ENCODE measurements at regions not wholly inside any gene's neighbourhood (a gene's known extent, or its start where the extent isn't known, plus 50 kb on each side); places are given as distances from the start of the nearest gene placed in this dataset.
A peak's percentile ranks its signal among the peaks of the same experiment; 100 is the strongest.
"Not testable (repeated sequence)": the region's sequence is repeated elsewhere in the genome, so short reads cannot be mapped to it uniquely, and the experiment has no call there.

DNA sequence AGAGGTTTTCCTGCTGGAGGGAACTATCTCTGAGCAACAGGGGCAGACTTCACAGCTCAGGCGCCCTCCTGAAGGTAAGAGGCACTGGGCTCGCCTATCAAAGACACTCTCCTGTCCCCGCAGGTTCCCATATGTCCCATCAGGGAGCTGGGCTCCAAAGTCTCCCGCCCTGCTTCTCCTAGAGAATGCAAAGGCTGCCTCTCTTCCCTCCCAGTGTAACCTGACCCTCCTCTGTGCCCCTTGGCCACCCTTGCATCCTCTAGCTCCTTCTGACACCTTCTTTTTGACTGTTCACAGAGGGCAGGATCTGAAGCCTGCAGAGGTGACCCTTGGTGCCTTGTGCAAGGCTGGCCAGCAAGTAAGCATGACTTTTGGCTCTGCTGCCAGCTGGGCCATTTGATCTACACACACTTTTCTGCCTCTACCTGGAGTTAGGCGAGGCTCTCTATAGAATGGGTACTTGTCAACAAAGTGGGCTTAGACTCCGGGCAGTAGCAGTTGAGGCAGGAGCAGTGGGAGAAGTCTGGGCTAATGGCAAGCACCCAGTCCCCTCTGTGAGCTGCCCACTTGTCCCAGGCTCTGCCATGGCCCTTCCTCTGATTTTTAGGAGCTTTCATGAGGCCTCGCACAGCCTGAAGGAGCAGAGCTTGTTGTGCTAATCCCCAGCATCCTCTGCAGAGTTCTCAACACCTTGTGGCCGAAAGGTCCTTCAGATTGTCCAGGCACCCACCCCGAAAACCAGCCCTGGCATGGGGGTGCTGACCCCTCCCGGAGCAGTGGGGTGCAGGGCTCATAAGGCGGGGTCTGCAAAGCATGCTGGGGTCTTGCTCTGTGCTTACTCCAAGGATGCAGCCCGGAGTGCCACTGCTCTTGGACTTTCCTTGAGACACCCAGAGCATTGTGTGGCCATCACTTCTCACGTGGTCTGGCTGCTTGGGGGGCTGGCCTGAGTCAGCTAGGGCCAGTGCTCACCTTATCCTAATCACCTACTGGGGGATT, 122.9 kb downstream of the METRNL start:
- Mint-ChIP-seq H3K36me3 (no peaks in the 10 kb centered on the region), H3K27ac (peak overlapping the region; percentile 75 to 100 (median 99)), H3K9me3 (no peaks in the 10 kb centered on the region), H3K4me1 (peaks cover 76 to 79% of the 10 kb centered on the region in 2 donors), H3K27me3 (ENCODE audit: low read depth in 3 of 3) (peaks cover 18 to 32% (median 25%) of the 10 kb centered on the region in 3 donors), H3K4me3 (peak overlapping the region; percentile 49 to 91 (median 85))
- DNase-seq, result no peak

DNA sequence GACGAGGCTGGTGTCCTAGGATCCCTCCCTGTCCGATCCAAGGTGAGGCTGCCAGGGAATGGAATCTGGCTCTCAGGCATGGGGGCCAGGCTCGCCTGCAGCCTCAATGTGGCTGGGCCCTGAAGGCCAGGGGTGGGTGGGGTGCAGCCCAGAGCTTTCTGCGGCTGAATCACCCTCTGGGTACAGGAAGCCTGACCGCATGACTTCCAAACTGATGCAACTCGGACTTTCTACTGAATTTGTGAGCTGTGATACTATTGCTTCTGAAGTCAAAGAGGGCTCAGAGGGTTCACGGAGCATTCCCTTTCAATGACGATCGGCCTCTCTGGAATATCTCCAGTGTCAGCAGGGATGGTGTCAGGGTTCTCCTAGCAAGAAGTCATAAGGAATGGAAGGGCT, 123.7 kb downstream of the METRNL start:
- peaks cover 72 to 73% of the 10 kb centered on the region in 2 donors for H3K4me1 Mint-ChIP-seq
- peak overlapping the region; percentile 67 to 87 (median 74) for H3K4me3 Mint-ChIP-seq
- H3K9me3 Mint-ChIP-seq, result no peaks in the 10 kb centered on the region
- DNase-seq, result peak; percentile 39 to 45 (median 44)
- H3K27ac Mint-ChIP-seq, result peak overlapping the region; percentile 51 to 100 (median 91)
- H3K27me3 Mint-ChIP-seq (ENCODE audit: low read depth in 3 of 3), result peaks cover 18 to 26% (median 25%) of the 10 kb centered on the region in 3 donors
- no peaks in the 10 kb centered on the region for H3K36me3 Mint-ChIP-seq

DNA sequence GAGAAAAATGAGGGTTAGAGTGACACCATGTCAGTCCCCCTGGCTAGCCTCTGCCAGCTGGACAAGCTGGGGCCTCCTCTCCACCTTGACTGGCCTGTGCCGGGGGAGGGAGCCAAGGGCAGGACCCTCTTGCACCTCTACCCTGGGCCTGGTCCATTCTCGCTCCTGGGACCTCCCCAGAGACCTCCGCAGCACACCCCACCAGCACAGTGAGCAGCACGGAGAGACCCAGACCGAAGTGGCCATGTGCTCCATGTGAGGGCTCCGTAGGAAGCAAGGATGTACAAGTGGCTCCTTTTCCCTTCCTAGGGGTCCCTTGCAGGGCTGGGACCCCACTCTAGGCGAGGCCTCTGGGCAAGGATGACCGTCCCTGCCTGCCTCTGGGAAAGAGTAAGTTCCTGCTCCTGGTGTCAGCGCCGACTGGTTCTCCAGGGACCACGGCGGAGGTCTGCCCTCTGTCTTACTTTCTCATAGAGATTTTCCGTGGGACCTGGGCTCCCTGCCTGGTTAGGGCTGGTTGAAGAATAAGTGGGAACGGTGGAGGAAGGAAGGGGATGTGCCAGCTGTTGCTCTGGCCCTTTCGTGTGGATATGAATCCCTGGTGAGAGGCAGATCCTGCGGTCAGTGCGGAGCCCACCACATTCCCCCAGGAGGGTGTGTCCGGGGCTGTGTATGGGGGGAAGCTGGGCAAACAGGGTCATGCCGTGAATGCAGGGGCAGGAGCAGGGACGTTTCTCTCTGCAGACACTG, 124.2 kb downstream of the METRNL start:
- Mint-ChIP-seq H3K36me3 (no peaks in the 10 kb centered on the region), H3K27me3 (ENCODE audit: low read depth in 3 of 3) (peaks cover 18 to 26% (median 25%) of the 10 kb centered on the region in 3 donors), H3K27ac (peak overlapping the region; percentile 51 to 100 (median 91)), H3K4me3 (peak overlapping the region; percentile 67 to 87 (median 74)), H3K4me1 (peaks cover 66 to 68% of the 10 kb centered on the region in 2 donors), H3K9me3 (no peaks in the 10 kb centered on the region)
- no peak for DNase-seq

DNA sequence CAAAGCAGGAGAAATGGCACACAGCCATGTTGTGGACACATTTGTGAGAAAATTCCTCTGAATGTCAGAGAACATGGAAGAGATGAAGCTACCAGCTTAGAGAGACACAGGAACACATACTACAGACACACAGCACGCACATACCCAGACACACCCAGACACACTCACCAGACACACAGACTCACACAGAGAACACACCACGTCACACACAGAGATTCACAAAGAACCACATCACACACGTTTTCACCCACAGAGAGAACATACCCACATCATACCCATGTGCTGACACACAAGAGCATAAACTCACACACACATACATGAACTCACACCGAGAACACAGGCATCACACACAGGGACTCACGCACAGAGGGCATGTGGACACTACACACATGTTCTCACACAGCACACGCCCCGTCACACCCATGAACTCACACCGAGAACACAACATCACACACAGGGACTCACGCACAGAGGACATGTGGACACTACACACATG, 124.9 kb downstream of the METRNL start:
- Mint-ChIP-seq H3K27me3 (ENCODE audit: low read depth in 3 of 3) (peaks cover 18 to 26% (median 24%) of the 10 kb centered on the region in 3 donors), H3K27ac (peak overlapping the region in 5 of 6 donors; percentile 62 to 100 (median 82)), H3K4me3 (peak overlapping the region in 4 of 5 donors; percentile 23 to 53 (median 38)), H3K36me3 (no peaks in the 10 kb centered on the region), H3K9me3 (no peaks in the 10 kb centered on the region), H3K4me1 (peaks cover 61% of the 10 kb centered on the region in 2 donors)
- DNase-seq, result no peak

DNA sequence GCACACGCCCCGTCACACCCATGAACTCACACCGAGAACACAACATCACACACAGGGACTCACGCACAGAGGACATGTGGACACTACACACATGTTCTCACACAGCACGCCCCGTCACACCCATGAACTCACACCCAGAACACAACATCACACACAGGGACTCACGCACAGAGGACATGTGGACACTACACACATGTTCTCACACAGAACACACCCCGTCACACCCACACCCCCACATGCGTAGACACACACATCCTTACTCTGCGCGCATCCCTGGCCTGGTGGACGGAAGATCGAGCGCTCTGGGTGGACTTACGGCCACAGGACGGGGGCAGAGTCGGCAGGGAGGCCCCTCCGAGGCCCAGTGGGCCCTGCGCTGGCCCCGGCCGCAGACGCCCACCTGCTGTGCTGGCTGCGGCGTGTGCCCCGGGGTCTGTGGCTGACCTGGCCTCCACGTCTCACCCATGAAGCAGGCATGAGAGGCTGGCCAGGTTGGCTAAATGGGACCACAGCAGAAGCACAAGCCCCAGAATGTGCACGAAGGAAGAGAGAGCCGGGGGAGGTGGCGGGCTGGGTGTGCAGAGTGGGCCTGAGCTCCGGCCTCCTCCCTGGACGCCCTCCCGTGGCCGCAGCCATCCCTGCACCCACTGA, 125.5 kb downstream of the METRNL start:
- Mint-ChIP-seq H3K27me3 (ENCODE audit: low read depth in 3 of 3) (peaks cover 17 to 20% (median 18%) of the 10 kb centered on the region in 3 donors), H3K4me1 (peaks cover 55% of the 10 kb centered on the region in 2 donors), H3K27ac (peak overlapping the region in 4 of 6 donors; percentile 77 to 100 (median 90)), H3K4me3 (peak overlapping the region in 1 of 5 donors; percentile 37)
- not testable (repeated sequence) for DNase-seq, H3K9me3 Mint-ChIP-seq, H3K36me3 Mint-ChIP-seq

DNA sequence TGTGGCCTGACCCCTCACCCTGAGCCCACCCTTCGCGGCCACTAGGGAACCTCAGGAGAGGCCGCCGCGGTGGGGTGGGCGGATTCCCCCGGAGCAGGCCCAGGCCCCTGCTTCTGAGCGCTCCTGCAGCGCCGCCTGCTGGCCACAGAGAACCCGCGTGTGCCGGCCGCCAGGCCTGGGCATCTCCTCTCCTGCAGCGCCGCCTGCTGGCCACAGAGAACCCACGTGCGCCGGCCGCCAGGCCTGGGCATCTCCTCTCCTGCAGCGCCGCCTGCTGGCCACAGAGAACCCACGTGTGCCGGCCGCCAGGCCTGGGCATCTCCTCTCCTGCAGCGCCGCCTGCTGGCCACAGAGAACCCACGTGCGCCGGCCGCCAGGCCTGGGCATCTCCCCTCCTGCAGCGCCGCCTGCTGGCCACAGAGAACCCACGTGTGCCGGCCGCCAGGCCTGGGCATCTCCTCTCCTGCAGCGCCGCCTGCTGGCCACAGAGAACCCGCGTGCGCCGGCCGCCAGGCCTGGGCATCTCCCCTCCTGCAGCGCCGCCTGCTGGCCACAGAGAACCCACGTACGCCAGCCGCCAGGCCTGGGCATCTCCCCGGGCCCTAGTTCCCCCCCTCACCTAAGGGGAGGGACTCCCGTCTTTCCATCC, 126.1 kb downstream of the METRNL start:
- H3K36me3 Mint-ChIP-seq, H3K9me3 Mint-ChIP-seq: not testable (repeated sequence)
- H3K4me3 Mint-ChIP-seq, result peak overlapping the region in 1 of 5 donors; percentile 72
- peaks cover 11 to 13% (median 11%) of the 10 kb centered on the region in 3 donors for H3K27me3 Mint-ChIP-seq (ENCODE audit: low read depth in 3 of 3)
- peak overlapping the region in 5 of 6 donors; percentile 46 to 84 (median 84) for H3K27ac Mint-ChIP-seq
- peak; percentile 78 to 87 (median 85) for DNase-seq
- peaks cover 48 to 49% of the 10 kb centered on the region in 2 donors for H3K4me1 Mint-ChIP-seq

DNA sequence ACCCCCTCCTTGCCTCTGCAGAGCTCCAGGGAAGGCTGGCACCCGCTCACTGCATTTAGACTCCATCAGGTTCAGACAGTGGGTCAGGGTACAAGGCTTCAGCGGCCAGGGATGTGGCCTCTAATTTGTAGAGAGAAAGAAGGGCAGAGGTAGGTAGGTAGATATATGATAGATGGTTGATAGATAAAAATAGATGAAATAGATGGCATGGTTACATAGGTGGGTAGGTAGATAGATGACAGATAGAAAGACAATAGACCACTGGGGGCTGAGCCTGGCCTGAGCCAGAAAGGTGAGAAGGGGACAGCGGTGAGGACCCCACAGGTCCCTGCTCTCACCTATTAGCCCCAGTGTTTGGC, 126.6 kb downstream of the METRNL start:
- DNase-seq, H3K9me3 Mint-ChIP-seq, H3K36me3 Mint-ChIP-seq: not testable (repeated sequence)
- Mint-ChIP-seq H3K4me1 (peaks cover 43 to 44% of the 10 kb centered on the region in 2 donors), H3K27me3 (ENCODE audit: low read depth in 3 of 3) (peaks cover 8 to 11% (median 9%) of the 10 kb centered on the region in 3 donors), H3K4me3 (peak overlapping the region in 3 of 5 donors; percentile 44 to 72 (median 51)), H3K27ac (peak overlapping the region in 5 of 6 donors; percentile 46 to 84 (median 84))

DNA sequence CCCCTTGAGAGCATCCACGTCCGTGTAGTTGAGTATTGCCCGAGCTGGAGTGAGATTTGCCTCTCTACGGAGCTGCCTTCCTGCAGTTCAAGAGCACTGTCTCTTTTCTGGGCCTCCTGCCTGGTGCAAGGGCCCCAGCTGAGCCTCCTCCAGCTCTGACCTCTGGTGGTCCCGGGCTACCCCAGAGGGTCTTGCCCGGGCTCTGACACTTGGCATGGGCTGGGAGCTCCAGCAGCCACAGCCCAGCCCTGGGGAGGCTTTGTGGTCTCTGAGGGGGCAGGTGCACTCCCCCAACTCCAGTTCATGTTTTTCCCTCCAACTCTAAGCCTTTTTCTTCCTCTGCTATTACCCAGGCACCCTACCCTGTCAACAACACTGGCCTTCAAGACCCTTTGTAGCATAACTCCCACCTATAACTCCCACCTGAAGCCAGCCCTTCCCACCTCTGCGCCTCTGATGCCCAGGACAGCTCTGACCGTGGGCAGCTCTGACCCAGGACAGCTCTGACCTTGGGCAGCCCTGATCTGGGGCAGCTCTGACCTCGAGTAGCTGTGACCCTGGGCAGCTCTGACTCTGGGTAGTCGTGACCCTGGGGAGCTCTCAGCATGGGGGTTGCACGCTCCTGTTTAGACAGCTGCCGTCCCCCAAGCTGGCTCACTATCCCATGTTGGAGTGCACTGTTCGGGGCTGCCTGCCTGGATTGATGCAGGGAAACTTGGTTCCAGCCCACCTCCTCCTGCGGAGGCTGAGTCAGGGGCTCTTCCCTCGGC, 127.6 kb downstream of the METRNL start:
- H3K27me3 Mint-ChIP-seq (ENCODE audit: low read depth in 3 of 3), result peaks cover 8 to 11% (median 9%) of the 10 kb centered on the region in 3 donors
- DNase-seq, H3K9me3 Mint-ChIP-seq, H3K36me3 Mint-ChIP-seq, H3K4me3 Mint-ChIP-seq: not testable (repeated sequence)
- peaks cover 34% of the 10 kb centered on the region in 2 donors for H3K4me1 Mint-ChIP-seq
- H3K27ac Mint-ChIP-seq, result peak overlapping the region in 1 of 6 donors; percentile 50

DNA sequence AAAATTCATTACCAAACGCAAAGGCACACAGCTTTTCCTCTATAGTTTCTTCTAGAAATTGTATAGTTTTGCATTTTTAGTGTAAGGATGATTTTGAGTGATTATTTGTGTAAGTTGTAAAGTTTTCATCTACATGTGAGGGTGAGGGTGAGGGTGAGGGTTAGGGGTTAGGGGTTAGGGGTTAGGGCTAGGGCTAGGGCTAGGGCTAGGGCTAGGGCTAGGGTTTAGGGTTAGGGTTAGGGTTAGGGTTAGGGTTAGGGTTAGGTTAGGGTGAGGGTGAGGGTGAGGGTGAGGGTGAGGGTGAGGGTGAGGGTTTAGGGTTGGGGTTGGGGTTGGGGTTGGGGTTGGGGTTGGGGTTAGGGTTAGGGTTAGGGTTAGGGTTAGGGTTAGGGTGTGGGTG, 167.6 kb downstream of the METRNL start:
- not testable (repeated sequence) for H3K9me3 Mint-ChIP-seq; H3K36me3 Mint-ChIP-seq; H3K27ac Mint-ChIP-seq; H3K27me3 Mint-ChIP-seq (ENCODE audit: low read depth in 3 of 3); H3K4me1 Mint-ChIP-seq; H3K4me3 Mint-ChIP-seq
- peak; percentile 0 to 48 (median 11) for DNase-seq

Data from immature natural killer cell (primary cell).